GM23248 (cell line): ENCODE measurements at regions not wholly inside any gene's neighbourhood (a gene's known extent, or its start where the extent isn't known, plus 50 kb on each side); places are given as distances from the start of the nearest gene placed in this dataset.

ENCODE experiments used
- DNase-seq: peaks from one replicate; pipeline ENCODE4 v3.0.0-alpha.2; 2015
- H2AFZ ChIP-seq: fragments of 200-600 bp; sonication (generic); 2 replicates; pipeline ENCODE4 v1.6.1; 2016; ENCODE audit warnings: antibody characterized with exemption
- H3F3A ChIP-seq: fragments of 200-600 bp; sonication (generic); 2 replicates; pipeline ENCODE4 v1.6.1; 2016; ENCODE audit warnings: mild to moderate bottlenecking, antibody characterized with exemption, mixed run types; ENCODE audit not compliant: insufficient read depth
- H3K27ac ChIP-seq: fragments of 200-600 bp; sonication (generic); 2 replicates; pipeline ENCODE4 v1.5.1; 2016; ENCODE audit warnings: mild to moderate bottlenecking
- H3K27me3 ChIP-seq: fragments of 200-600 bp; sonication (generic); replicated peaks from 2 replicates; pipeline ENCODE4 v1.6.1; 2016; ENCODE audit warnings: mild to moderate bottlenecking; ENCODE audit not compliant: insufficient read depth
- H3K36me3 ChIP-seq: fragments of 200-600 bp; sonication (generic); 2 replicates; pipeline ENCODE4 v1.6.1; 2016; ENCODE audit warnings: low read depth, mild to moderate bottlenecking
- H3K4me1 ChIP-seq: fragments of 200-600 bp; sonication (generic); 2 replicates; pipeline ENCODE4 v1.6.1; 2016; ENCODE audit warnings: mild to moderate bottlenecking; ENCODE audit not compliant: insufficient read depth
- H3K4me2 ChIP-seq: fragments of 200-600 bp; sonication (generic); one replicate; pipeline ENCODE4 v1.6.1; 2016; ENCODE audit warnings: mild to moderate bottlenecking; ENCODE audit not compliant: unreplicated experiment
- H3K4me3 ChIP-seq: fragments of 200-600 bp; sonication (generic); 2 replicates; pipeline ENCODE4 v1.5.1; 2016; ENCODE audit warnings: mild to moderate bottlenecking
- H3K79me2 ChIP-seq: fragments of 200-600 bp; sonication (generic); 2 replicates; pipeline ENCODE4 v1.6.1; 2016; ENCODE audit warnings: mild to moderate bottlenecking; ENCODE audit not compliant: insufficient read depth
- H3K9ac ChIP-seq: fragments of 200-600 bp; sonication (generic); 2 replicates; pipeline ENCODE4 v1.6.1; 2016; ENCODE audit warnings: mild to moderate bottlenecking
- H3K9me2 ChIP-seq: fragments of 200-600 bp; sonication (generic); 2 replicates; pipeline ENCODE4 v1.6.1; 2016; ENCODE audit warnings: mixed run types, mild to moderate bottlenecking, moderate library complexity; ENCODE audit not compliant: insufficient read depth
- H3K9me3 ChIP-seq: fragments of 200-600 bp; sonication (generic); one replicate; pipeline ENCODE4 v1.6.1; 2017; ENCODE audit warnings: low read depth
- H4K20me1 ChIP-seq: fragments of 200-600 bp; sonication (generic); 2 replicates; pipeline ENCODE4 v1.6.0; 2016; ENCODE audit not compliant: insufficient read depth
- EZH2 ChIP-seq: fragments of 200-600 bp; sonication (generic); IDR thresholded peaks from 2 replicates; pipeline ENCODE4 v1.6.1; 2018; ENCODE audit warnings: antibody characterized with exemption, mild to moderate bottlenecking; ENCODE audit not compliant: insufficient read depth, poor library complexity, severe bottlenecking
- EZH2phosphoT487 ChIP-seq: fragments of 200-600 bp; sonication (generic); IDR thresholded peaks from 2 replicates; pipeline ENCODE4 v1.6.1; 2018; ENCODE audit warnings: antibody characterized with exemption, moderate library complexity, mild to moderate bottlenecking, low read depth; ENCODE audit not compliant: insufficient read depth
- WGBS, 2 experiments: methylation state at CpG; one replicate each; pipeline ENCODE4 v1.1.6; 2015 to 2017; ENCODE audit warnings: low lambda C conversion rate in 2 of 2, low coverage in 1 of 2; ENCODE audit errors: missing lambda C conversion rate in 2 of 2; 5-methylcytosine and 5-hydroxymethylcytosine counted together
- in situ Hi-C: fragments of 300-500 bp; cut with MboI; formaldehyde crosslinking; loops from 2 replicates; pipeline ENCODE4 v1.15.0; 2020

DNA sequence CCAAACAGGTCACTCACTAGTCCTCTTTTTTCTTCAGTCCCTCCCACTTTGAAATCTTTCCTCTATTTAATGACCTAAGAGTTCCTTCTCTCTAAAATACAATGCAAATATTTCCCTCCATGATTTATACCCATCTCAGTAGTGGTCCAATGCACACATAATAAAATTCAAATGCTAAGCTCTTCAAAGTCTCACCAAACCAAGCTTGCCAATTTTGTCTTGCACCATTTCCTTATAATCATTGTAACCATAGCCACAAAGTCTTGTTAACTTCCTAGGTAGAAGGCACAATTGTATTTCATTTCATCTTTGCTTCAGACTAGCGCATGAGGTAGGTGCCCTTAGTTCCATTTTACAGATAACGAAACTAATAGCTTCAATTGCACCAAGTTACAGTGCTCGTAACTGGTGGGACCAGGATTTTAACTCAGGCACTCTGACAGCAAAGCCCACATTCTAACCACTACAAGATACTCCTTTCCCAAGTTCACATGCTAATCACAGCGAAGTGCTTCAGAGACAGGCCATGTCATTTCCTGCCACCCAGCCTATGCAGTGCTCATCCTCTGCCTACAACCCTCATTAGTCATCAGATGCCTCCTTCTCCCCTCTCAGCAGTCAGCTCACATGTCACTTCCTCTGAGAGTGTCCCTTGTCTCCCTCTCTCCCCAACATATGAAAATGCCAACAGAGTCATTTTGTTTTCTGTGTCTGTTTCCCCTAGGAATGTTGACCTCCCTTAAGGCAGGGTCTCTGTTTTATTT, 66.9 kb upstream of the PPARGC1A start:
- Histone ChIP-seq H3K27ac (no peak overlapping the region), H3K36me3 (no peaks in the 10 kb centered on the region), H4K20me1 (no peaks in the 10 kb centered on the region), H3K27me3 (no peaks in the 10 kb centered on the region), H3K9me3 (no peaks in the 10 kb centered on the region), H3K4me3 (no peak overlapping the region), H3K4me1 (no peaks in the 10 kb centered on the region), H2AFZ (no peak overlapping the region), H3K79me2 (no peaks in the 10 kb centered on the region), H3K4me2 (no peak overlapping the region), H3K9me2 (no peaks in the 10 kb centered on the region; the same call in 1 of the 2 replicates), H3F3A (no peaks in the 10 kb centered on the region), H3K9ac (no peak overlapping the region)
- peak; percentile 26 for DNase-seq
- in situ Hi-C loops: no loop called here
- TF ChIP-seq EZH2: no peak
- TF ChIP-seq EZH2phosphoT487: no peak
- 85 to 88% methylated on average over 4 of the region's 4 CpGs for WGBS, 2 experiments

DNA sequence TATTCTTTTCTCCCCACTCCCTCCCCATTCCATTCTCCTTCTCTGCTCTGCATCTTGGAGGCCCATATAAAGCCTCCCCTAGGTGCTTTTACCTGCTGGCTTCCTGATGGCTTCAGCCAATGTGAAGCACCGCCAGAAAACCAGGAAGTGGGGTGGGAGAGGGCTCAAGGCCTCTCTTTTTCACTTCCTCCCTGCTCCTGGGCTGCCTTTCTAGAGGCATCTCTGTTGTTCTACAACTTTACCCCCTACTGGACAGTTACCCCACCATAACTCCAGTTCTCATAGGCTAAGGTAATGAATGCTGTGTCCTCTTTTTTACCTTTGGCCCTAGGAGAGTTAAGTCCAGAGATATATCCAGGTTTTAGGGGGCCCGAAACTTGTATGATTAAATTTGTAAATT, 62.4 kb upstream of the PPARGC1A start:
- Histone ChIP-seq H3K27ac (no peak overlapping the region), H2AFZ (no peak overlapping the region), H3K9ac (no peak overlapping the region), H3K36me3 (no peaks in the 10 kb centered on the region), H3K4me3 (no peak overlapping the region), H3K9me2 (no peaks in the 10 kb centered on the region; the same call in 1 of the 2 replicates), H3K27me3 (no peaks in the 10 kb centered on the region), H3K4me2 (no peak overlapping the region), H3F3A (no peaks in the 10 kb centered on the region), H3K79me2 (no peaks in the 10 kb centered on the region), H4K20me1 (no peaks in the 10 kb centered on the region), H3K9me3 (no peaks in the 10 kb centered on the region), H3K4me1 (no peaks in the 10 kb centered on the region)
- WGBS, 2 experiments: 75 to 90% methylated on average over 2 of the region's 2 CpGs
- DNase-seq: no peak
- in situ Hi-C loops: no loop called here
- TF ChIP-seq EZH2phosphoT487 (no peak), EZH2 (no peak)

DNA sequence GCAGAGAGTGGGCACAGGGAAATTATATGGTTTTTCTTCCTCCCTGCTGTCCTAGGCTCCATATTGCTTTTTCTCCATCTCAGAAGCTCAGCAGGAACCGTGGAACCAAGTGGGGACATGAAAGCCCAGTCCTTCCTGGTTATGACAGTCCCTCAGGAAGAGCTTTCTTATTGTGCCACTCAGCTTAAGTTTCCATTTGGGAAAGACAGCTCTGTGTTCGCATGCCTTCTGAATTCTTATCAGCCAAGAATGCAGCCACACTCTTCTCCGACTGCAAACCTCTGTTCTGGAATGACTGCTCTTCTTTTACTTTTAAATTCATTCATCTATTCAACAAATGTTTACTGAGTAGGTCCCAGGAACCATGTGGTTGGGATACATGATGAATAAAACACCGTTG, 58.0 kb upstream of the PPARGC1A start:
- H4K20me1 ChIP-seq: no peaks in the 10 kb centered on the region
- TF ChIP-seq EZH2phosphoT487: no peak
- TF ChIP-seq EZH2: no peak
- no peaks in the 10 kb centered on the region for H3K27me3 ChIP-seq
- no peaks in the 10 kb centered on the region for H3K79me2 ChIP-seq
- in situ Hi-C loops: no loop called here
- H3K4me1 ChIP-seq: peaks cover 17% of the 10 kb centered on the region
- peaks cover 14% of the 10 kb centered on the region for H3F3A ChIP-seq
- H3K9ac ChIP-seq: no peak overlapping the region
- no peaks in the 10 kb centered on the region for H3K9me2 ChIP-seq
- H2AFZ ChIP-seq: no peak overlapping the region
- H3K9me3 ChIP-seq: no peaks in the 10 kb centered on the region
- H3K36me3 ChIP-seq: no peaks in the 10 kb centered on the region
- WGBS, 2 experiments: 89 to 92% methylated on average over 4 of the region's 4 CpGs
- H3K27ac ChIP-seq: no peak overlapping the region
- H3K4me2 ChIP-seq: no peak overlapping the region
- DNase-seq: no peak
- no peak overlapping the region for H3K4me3 ChIP-seq

DNA sequence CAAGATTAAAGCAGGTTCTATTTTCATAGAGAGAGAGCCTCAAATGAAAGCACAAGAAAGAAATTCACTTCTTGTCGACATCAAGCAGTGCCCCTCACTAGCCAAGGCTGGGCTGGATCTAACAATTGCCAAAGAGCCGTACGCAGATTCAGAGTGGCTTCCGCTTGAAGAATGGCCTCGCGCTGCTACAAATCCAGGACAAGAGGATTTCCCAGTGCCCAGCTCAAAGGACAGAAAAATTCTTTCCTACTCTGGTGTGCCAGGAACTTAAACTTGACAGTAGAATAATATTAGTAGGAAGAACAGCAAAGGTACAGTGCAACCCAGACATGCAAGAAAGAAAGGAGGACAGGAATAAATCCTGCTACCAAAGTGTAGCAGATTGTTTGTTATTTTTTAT, 56.5 kb upstream of the PPARGC1A start:
- Histone ChIP-seq H3K4me2 (no peak overlapping the region), H3K9me2 (no peaks in the 10 kb centered on the region; the same call in 1 of the 2 replicates), H3K9ac (no peak overlapping the region), H4K20me1 (no peaks in the 10 kb centered on the region), H2AFZ (no peak overlapping the region), H3K4me1 (peaks cover 17% of the 10 kb centered on the region), H3K4me3 (no peak overlapping the region), H3K9me3 (no peaks in the 10 kb centered on the region), H3K27ac (no peak overlapping the region), H3K36me3 (no peaks in the 10 kb centered on the region), H3K27me3 (no peaks in the 10 kb centered on the region), H3F3A (peaks cover 14% of the 10 kb centered on the region), H3K79me2 (no peaks in the 10 kb centered on the region)
- no peak for DNase-seq
- TF ChIP-seq EZH2 (no peak), EZH2phosphoT487 (no peak)
- in situ Hi-C loops: no loop called here
- WGBS, 2 experiments: 91 to 97% methylated on average over 6 of the region's 6 CpGs
